ENCODE measurements at regions not wholly inside any gene's neighbourhood (a gene's known extent, or its start where the extent isn't known, plus 50 kb on each side); places are given as distances from the start of the nearest gene placed in this dataset.

DNA sequence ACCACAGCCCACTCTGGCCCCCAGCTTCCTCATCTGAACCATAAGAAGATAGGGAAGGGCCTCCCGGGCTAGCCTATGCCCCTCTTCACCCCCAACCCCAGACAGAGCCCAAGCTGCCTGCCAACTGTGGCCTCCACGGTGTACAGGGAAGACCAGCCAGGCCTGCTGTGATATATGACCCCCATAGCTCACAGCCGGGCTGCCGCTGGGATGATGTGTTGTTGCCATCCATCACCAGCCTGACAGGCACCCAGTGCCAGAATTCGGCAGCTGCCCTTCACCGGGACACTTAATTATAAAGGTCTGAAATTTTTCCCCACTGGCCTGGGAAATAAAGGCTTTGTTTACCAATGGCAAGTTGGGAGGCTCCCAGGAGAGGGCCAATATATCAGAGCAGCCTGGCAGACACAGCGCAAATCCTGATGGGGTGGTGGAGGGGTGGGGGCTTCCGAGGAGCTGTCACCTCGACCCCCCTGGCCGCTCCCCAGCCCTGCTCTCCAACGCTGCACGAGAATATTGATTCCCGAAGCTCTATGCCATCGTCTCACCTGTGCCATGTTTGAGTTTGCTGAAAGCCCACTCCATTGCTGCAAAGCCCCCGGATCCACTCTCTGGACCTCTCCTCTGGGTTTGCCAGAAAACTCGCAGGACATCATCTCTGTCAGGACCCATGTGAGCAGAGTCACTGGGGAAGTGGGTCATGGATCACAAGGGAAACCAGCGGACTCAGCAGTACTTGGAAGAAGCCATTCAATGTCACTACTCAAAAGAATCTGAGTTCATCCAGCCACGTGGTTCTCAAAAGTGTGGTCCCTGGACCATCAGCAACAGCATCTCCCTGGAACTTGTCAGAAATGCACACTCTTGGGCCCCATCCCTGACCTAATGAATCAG, 296.9 kb downstream of the MN1 start:
- intact Hi-C loops (cut with micrococcal nuclease) = no loop called here
- no peaks in the 10 kb centered on the region for H3K36me3 Mint-ChIP-seq
- POLR2A ChIA-PET (ENCODE audit: partially characterized antibody) = no interaction called here

DNA sequence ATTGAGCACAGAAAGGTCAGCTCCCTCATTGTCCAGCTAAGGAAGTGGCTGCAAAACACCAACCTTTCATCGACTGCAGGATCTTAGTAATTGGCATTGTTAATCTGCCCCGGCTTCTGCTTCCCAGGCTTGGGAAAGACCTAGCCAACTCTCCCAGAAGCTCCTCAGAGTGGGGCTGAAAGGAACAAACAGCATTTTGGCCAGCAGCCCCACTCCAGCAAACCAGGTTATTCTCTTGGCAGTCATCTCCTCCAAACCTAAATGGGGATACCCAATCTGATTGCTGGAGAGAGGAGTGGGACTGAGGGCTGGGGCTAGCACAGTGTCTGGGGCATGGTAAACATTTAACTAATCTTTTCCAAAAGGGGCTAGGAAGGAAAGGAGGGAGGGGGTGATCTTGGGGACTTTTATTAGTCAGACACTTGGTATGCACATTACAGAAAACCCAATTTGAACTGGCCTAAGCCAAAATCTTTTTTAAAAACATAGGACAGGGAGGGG, 294.4 kb downstream of the MN1 start:
- Histone ChIP-seq H3K9me3 (ENCODE audit: control insufficient read depth in 1 of 2, low read length in 2 of 2) (no peaks in the 10 kb centered on the region), H3K36me3 (ENCODE audit: insufficient read depth, low read length) (no peaks in the 10 kb centered on the region), H3K4me1 (ENCODE audit: insufficient read depth, low read length) (no peaks in the 10 kb centered on the region), H3K4me3 (ENCODE audit: low read length in 2 of 2) (no peak overlapping the region), H3K27me3 (ENCODE audit: insufficient read depth, low read length) (no peaks in the 10 kb centered on the region), H3K27ac (ENCODE audit: low read depth, low read length) (no peak overlapping the region)
- DNase-seq = no peak
- Mint-ChIP-seq H3K4me3 (no peak overlapping the region), H3K27me3 (peaks cover 3 to 4% of the 10 kb centered on the region in 2 donors), H3K9me3 (peaks cover 0 to 6% (median 4%) of the 10 kb centered on the region in 8 donors), H3K4me1 (no peaks in the 10 kb centered on the region), H3K36me3 (no peaks in the 10 kb centered on the region), H3K27ac (no peak overlapping the region)
- CTCF ChIA-PET (ENCODE audit: partially characterized antibody) = no interaction called here
- POLR2A ChIA-PET (ENCODE audit: partially characterized antibody) = no interaction called here
- intact Hi-C loops (cut with micrococcal nuclease) = no loop called here

More for the DNA sequence above, 296.9 kb downstream of the MN1 start:
- DNase-seq = no peak
- Mint-ChIP-seq H3K9me3 (peaks cover 0 to 6% (median 4%) of the 10 kb centered on the region in 8 donors), H3K27ac (no peak overlapping the region), H3K4me3 (no peak overlapping the region), H3K4me1 (no peaks in the 10 kb centered on the region), H3K27me3 (peaks cover 3 to 4% of the 10 kb centered on the region in 2 donors)
- CTCF ChIA-PET (ENCODE audit: partially characterized antibody) = no interaction called here
- H3K36me3 ChIP-seq (ENCODE audit: insufficient read depth, low read length) = no peaks in the 10 kb centered on the region
- H3K9me3 ChIP-seq (ENCODE audit: control insufficient read depth in 1 of 2, low read length in 2 of 2) = no peaks in the 10 kb centered on the region
- no peaks in the 10 kb centered on the region for H3K4me1 ChIP-seq (ENCODE audit: insufficient read depth, low read length)
- H3K27me3 ChIP-seq (ENCODE audit: insufficient read depth, low read length) = no peaks in the 10 kb centered on the region
- H3K4me3 ChIP-seq (ENCODE audit: low read length in 2 of 2) = no peak overlapping the region
- H3K27ac ChIP-seq (ENCODE audit: low read depth, low read length) = no peak overlapping the region

DNA sequence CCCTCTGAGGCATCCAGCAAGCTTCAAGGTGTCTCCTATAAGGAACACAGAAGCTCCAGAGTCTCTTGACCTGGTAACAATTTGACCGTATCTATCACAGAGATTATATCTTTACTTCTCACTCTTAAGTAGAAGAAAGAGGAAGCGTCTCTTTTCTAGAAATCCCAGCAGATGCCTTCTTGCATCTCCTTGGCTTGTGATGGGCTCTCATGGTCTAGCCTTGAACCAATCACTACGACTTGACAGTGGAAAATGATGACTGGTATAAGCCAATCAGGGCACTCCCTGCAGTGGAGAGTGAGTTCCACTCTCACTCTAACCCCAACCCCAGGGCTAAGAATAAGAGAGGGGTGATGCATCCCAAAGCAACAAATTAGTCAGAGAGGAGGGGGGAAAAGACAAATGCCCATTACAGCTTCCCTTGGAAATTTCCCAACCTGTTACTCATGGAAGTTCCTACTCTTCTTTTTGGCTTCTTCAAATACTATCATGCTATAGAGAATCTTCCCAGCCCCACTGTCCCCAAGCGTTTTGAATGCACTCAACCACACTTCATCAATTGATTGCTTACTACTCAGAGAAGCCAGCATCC, 293.5 kb downstream of the MN1 start:
- H3K27me3 Mint-ChIP-seq = peaks cover 3 to 7% of the 10 kb centered on the region in 2 donors
- no peak overlapping the region for H3K27ac Mint-ChIP-seq
- no peaks in the 10 kb centered on the region for H3K36me3 Mint-ChIP-seq
- ChIA-PET CTCF (ENCODE audit: partially characterized antibody) (no interaction called here), POLR2A (ENCODE audit: partially characterized antibody) (no interaction called here)
- Histone ChIP-seq H3K4me3 (ENCODE audit: low read length in 2 of 2) (no peak overlapping the region), H3K27me3 (ENCODE audit: insufficient read depth, low read length) (no peaks in the 10 kb centered on the region), H3K27ac (ENCODE audit: low read depth, low read length) (no peak overlapping the region), H3K36me3 (ENCODE audit: insufficient read depth, low read length) (no peaks in the 10 kb centered on the region), H3K9me3 (ENCODE audit: control insufficient read depth in 1 of 2, low read length in 2 of 2) (no peaks in the 10 kb centered on the region), H3K4me1 (ENCODE audit: insufficient read depth, low read length) (no peaks in the 10 kb centered on the region)
- intact Hi-C loops (cut with micrococcal nuclease) = no loop called here
- H3K4me1 Mint-ChIP-seq = no peaks in the 10 kb centered on the region
- H3K4me3 Mint-ChIP-seq = no peak overlapping the region
- H3K9me3 Mint-ChIP-seq = peaks cover 0 to 8% (median 3%) of the 10 kb centered on the region in 8 donors
- DNase-seq = no peak

DNA sequence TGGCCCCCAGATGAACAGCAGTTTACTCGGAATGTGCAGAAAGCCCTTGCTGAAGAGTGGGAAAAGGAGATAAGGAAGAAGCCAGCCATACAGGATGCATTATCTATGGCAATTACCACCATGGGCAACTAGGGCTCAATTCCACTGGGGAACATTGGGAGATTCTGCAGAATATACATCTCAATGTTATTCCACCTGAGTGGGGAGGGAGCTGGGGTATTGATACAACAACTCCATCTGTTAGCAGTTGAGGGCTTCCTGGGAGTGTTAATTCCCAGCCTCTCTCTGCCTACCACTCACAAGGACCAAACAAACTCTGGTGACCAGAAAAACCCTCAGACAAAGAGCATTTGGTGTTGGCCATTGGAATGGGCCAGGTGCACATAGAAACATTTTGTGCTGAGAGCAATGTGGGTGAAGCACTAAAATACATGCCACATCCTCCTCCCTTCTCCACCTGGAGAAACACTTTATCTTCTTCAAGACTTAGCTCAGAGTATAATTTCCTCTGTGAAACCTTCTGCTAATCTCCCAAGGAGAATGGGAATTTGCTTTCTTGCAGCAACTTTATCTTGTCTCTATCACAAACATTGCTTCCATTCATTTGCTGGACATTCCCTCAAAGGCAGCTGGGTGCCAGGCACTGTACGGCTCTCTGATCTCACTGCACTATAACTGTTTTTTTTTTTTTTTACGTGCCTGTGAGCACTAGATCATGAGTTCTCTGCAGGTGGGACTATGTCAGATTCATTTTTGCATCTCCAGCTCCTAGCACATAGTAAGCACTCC, 292.2 kb downstream of the MN1 start:
- intact Hi-C loops (cut with micrococcal nuclease) = no loop called here
- H3K4me3 Mint-ChIP-seq = no peak overlapping the region
- no peaks in the 10 kb centered on the region for H3K36me3 Mint-ChIP-seq
- no peaks in the 10 kb centered on the region for H3K36me3 ChIP-seq (ENCODE audit: insufficient read depth, low read length)
- ChIA-PET POLR2A (ENCODE audit: partially characterized antibody) (no interaction called here), CTCF (ENCODE audit: partially characterized antibody) (no interaction called here)
- H3K4me1 ChIP-seq (ENCODE audit: insufficient read depth, low read length) = no peaks in the 10 kb centered on the region
- no peaks in the 10 kb centered on the region for H3K4me1 Mint-ChIP-seq
- DNase-seq = no peak
- no peaks in the 10 kb centered on the region for H3K9me3 ChIP-seq (ENCODE audit: control insufficient read depth in 1 of 2, low read length in 2 of 2)
- no peak overlapping the region for H3K27ac ChIP-seq (ENCODE audit: low read depth, low read length)
- no peaks in the 10 kb centered on the region for H3K27me3 ChIP-seq (ENCODE audit: insufficient read depth, low read length)
- no peak overlapping the region for H3K27ac Mint-ChIP-seq
- peaks cover 0 to 8% (median 0%) of the 10 kb centered on the region in 8 donors for H3K9me3 Mint-ChIP-seq
- peaks cover 3 to 7% of the 10 kb centered on the region in 2 donors for H3K27me3 Mint-ChIP-seq
- H3K4me3 ChIP-seq (ENCODE audit: low read length in 2 of 2) = no peak overlapping the region

DNA sequence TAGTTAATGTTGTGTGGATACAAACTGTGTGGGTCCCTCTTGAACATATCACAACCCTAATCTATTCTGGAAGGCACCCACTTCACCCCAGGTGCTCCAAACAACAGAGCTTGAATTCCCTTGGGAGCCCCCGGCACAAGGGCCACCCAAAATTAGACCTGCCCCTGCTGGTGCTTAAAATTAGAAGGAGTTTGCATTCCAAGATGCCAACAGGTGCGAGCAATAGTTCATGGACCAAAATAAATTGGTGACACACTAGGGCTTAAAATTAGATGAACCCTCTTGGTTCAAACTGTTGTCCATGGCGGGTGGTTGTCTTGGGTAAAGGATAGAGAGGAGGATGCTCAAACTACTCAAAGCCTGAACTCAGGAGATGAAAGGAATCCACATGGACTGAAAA, 291.5 kb downstream of the MN1 start:
- intact Hi-C loops (cut with micrococcal nuclease) = no loop called here
- POLR2A ChIA-PET (ENCODE audit: partially characterized antibody) = no interaction called here
- H3K36me3 Mint-ChIP-seq = no peaks in the 10 kb centered on the region
- CTCF ChIA-PET (ENCODE audit: partially characterized antibody) = no interaction called here
- Histone ChIP-seq H3K27me3 (ENCODE audit: insufficient read depth, low read length) (no peaks in the 10 kb centered on the region), H3K4me3 (ENCODE audit: low read length in 2 of 2) (no peak overlapping the region), H3K27ac (ENCODE audit: low read depth, low read length) (no peak overlapping the region), H3K9me3 (ENCODE audit: control insufficient read depth in 1 of 2, low read length in 2 of 2) (no peaks in the 10 kb centered on the region), H3K36me3 (ENCODE audit: insufficient read depth, low read length) (no peaks in the 10 kb centered on the region), H3K4me1 (ENCODE audit: insufficient read depth, low read length) (no peaks in the 10 kb centered on the region)
- H3K27ac Mint-ChIP-seq = no peak overlapping the region
- no peaks in the 10 kb centered on the region for H3K4me1 Mint-ChIP-seq
- H3K27me3 Mint-ChIP-seq = peaks cover 3 to 5% of the 10 kb centered on the region in 2 donors
- peaks cover 0 to 8% (median 0%) of the 10 kb centered on the region in 8 donors for H3K9me3 Mint-ChIP-seq
- no peak for DNase-seq
- no peak overlapping the region for H3K4me3 Mint-ChIP-seq

DNA sequence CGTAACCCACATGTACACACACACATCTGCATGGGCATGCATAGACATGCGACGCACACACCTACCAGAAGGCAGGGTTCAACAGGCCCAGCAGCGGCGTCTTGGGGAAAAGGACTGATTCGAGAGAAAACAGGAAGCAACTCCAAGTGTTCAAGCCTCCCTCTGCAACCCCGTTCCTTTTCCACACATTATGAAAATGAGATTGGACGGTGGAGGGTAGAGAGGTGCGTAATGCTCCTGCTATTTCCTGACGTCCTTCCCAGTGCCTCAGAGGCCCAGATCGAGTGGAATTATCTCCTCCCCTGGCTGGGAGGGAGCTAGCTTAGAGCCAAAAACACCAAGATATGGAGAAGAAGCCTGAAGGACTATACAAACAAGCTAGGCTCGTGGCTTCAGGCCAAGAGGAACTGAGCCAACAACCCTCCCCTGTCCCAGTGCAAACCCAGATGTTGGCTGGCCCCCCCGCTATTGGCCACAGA, 289.2 kb downstream of the MN1 start:
- no peak for DNase-seq
- intact Hi-C loops (cut with micrococcal nuclease) = no loop called here
- H3K27me3 ChIP-seq (ENCODE audit: insufficient read depth, low read length) = no peaks in the 10 kb centered on the region
- Mint-ChIP-seq H3K27ac (no peak overlapping the region), H3K4me3 (no peak overlapping the region), H3K36me3 (no peaks in the 10 kb centered on the region), H3K4me1 (no peaks in the 10 kb centered on the region), H3K9me3 (peaks cover 0 to 8% (median 0%) of the 10 kb centered on the region in 8 donors), H3K27me3 (peaks cover 2 to 5% of the 10 kb centered on the region in 2 donors)
- ChIA-PET CTCF (ENCODE audit: partially characterized antibody) (no interaction called here), POLR2A (ENCODE audit: partially characterized antibody) (no interaction called here)
- no peaks in the 10 kb centered on the region for H3K9me3 ChIP-seq (ENCODE audit: control insufficient read depth in 1 of 2, low read length in 2 of 2)
- H3K27ac ChIP-seq (ENCODE audit: low read depth, low read length) = no peak overlapping the region
- H3K4me1 ChIP-seq (ENCODE audit: insufficient read depth, low read length) = no peaks in the 10 kb centered on the region
- H3K36me3 ChIP-seq (ENCODE audit: insufficient read depth, low read length) = no peaks in the 10 kb centered on the region
- H3K4me3 ChIP-seq (ENCODE audit: low read length in 2 of 2) = no peak overlapping the region

DNA sequence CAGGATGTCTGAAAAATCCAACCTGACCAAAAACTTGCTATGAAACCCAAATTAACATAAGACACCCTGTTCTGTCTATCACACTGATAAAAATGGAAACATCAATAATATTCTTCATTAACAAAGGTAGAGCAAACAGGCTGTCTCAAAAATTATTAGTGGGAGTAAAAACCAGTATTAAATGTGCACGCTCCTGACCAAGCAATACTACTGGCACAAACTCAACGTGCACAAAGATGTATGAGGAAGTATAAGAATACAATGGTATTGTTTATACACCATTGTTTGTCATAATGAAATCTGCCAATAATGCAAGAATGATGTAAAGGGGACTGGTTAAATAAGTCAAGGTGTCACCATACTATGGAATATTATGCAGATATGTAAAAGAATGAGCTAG, 288.5 kb downstream of the MN1 start:
- no peak overlapping the region for H3K27ac ChIP-seq (ENCODE audit: low read depth, low read length)
- POLR2A ChIA-PET (ENCODE audit: partially characterized antibody) = no interaction called here

More for the DNA sequence above, 288.5 kb downstream of the MN1 start:
- Mint-ChIP-seq H3K4me1 (no peaks in the 10 kb centered on the region), H3K36me3 (no peaks in the 10 kb centered on the region), H3K4me3 (no peak overlapping the region), H3K9me3 (peaks cover 0 to 8% (median 0%) of the 10 kb centered on the region in 8 donors), H3K27me3 (peaks cover 2 to 3% of the 10 kb centered on the region in 2 donors), H3K27ac (no peak overlapping the region)
- H3K36me3 ChIP-seq (ENCODE audit: insufficient read depth, low read length) = no peaks in the 10 kb centered on the region
- intact Hi-C loops (cut with micrococcal nuclease) = no loop called here
- no peak overlapping the region for H3K4me3 ChIP-seq (ENCODE audit: low read length in 2 of 2)
- H3K9me3 ChIP-seq (ENCODE audit: control insufficient read depth in 1 of 2, low read length in 2 of 2) = no peaks in the 10 kb centered on the region
- CTCF ChIA-PET (ENCODE audit: partially characterized antibody) = no interaction called here
- H3K4me1 ChIP-seq (ENCODE audit: insufficient read depth, low read length) = no peaks in the 10 kb centered on the region
- no peak for DNase-seq
- H3K27me3 ChIP-seq (ENCODE audit: insufficient read depth, low read length) = no peaks in the 10 kb centered on the region

Measured in CD4-positive, alpha-beta memory T cell (primary cell).